ENCODE measurements at regions not wholly inside any gene's neighbourhood (a gene's known extent, or its start where the extent isn't known, plus 50 kb on each side); places are given as distances from the start of the nearest gene placed in this dataset.

GRCh38 chr12:126588586-126589249, 1523.5 kb downstream of the AACS start:
- no peak for DNase-seq (ENCODE audit: low read depth)

- no peak for DNase-seq (ENCODE audit: low read depth)
Measured at GRCh38 chr12:126591533-126591932, 1526.3 kb downstream of the AACS start.

GRCh38 chr12:126601184-126602170, 1536.2 kb downstream of the AACS start:
- no peak for DNase-seq (ENCODE audit: low read depth)

GRCh38 chr12:126602612-126603011, 1537.4 kb downstream of the AACS start:
- DNase-seq (ENCODE audit: low read depth): no peak

GRCh38 chr12:126607157-126607556, 1541.9 kb downstream of the AACS start:
- DNase-seq (ENCODE audit: low read depth): no peak

GRCh38 chr12:126607867-126608266, 1542.6 kb downstream of the AACS start:
- no peak for DNase-seq (ENCODE audit: low read depth)

GRCh38 chr12:126608607-126609175, 1543.5 kb downstream of the AACS start:
- no peak for DNase-seq (ENCODE audit: low read depth)

GRCh38 chr12:126616441-126616840, 1551.2 kb downstream of the AACS start:
- DNase-seq (ENCODE audit: low read depth): no peak

GRCh38 chr12:126617312-126617711, 1552.1 kb downstream of the AACS start:
- DNase-seq (ENCODE audit: low read depth): no peak

GRCh38 chr12:126627596-126627995, 1562.4 kb downstream of the AACS start:
- no peak for DNase-seq (ENCODE audit: low read depth)

- DNase-seq (ENCODE audit: low read depth): no peak
Measured at GRCh38 chr12:126636821-126637220, 1571.6 kb downstream of the AACS start.

- no peak for DNase-seq (ENCODE audit: low read depth)
Measured at GRCh38 chr12:126644236-126645020, 1579.2 kb downstream of the AACS start.

- DNase-seq (ENCODE audit: low read depth): no peak
Measured at GRCh38 chr12:126648074-126648473, 1582.8 kb downstream of the AACS start.

- no peak for DNase-seq (ENCODE audit: low read depth)
Measured at GRCh38 chr12:126651133-126651532, 1585.9 kb downstream of the AACS start.

GRCh38 chr12:126663304-126664094, 1598.3 kb downstream of the AACS start:
- DNase-seq (ENCODE audit: low read depth): no peak

- DNase-seq (ENCODE audit: low read depth): no peak
Measured at GRCh38 chr12:126667339-126667738, 1599.6 kb upstream of the TMEM132C start.

GRCh38 chr12:126668538-126668937, 1598.4 kb upstream of the TMEM132C start:
- DNase-seq (ENCODE audit: low read depth): no peak

- no peak for DNase-seq (ENCODE audit: low read depth)
Measured at GRCh38 chr12:126668961-126669360, 1598.0 kb upstream of the TMEM132C start.

GRCh38 chr12:126676434-126676833, 1590.5 kb upstream of the TMEM132C start:
- no peak for DNase-seq (ENCODE audit: low read depth)

GRCh38 chr12:126681676-126682075, 1585.3 kb upstream of the TMEM132C start:
- DNase-seq (ENCODE audit: low read depth): no peak

GRCh38 chr12:126684703-126685102, 1582.3 kb upstream of the TMEM132C start:
- DNase-seq (ENCODE audit: low read depth): no peak
